ENCODE measurements at regions not wholly inside any gene's neighbourhood (a gene's known extent, or its start where the extent isn't known, plus 50 kb on each side); places are given as distances from the start of the nearest gene placed in this dataset.

GRCh38 chr5:172588380-172588779, 52.7 kb upstream of the NEURL1B start:
- DNase-seq (ENCODE audit: low read depth), result no peak

DNA sequence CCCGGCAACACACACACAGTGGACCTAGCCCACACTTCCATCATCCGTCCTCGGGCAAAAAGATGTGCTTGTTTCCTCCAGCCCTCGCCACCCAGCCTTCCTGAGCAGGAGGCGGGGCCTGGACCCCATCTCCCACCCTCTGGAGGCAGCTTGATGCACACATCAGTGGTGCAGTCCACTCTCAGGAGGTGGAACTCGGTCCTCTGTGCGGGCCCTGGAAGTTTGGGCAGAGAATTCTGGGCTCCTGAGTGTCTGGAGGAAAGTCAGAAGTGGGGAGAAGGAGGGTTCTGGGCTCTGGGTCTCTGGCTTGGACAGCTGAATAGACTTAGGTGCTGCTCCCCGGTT, 54.0 kb upstream of the NEURL1B start:
- DNase-seq (ENCODE audit: low read depth), result no peak

DNA sequence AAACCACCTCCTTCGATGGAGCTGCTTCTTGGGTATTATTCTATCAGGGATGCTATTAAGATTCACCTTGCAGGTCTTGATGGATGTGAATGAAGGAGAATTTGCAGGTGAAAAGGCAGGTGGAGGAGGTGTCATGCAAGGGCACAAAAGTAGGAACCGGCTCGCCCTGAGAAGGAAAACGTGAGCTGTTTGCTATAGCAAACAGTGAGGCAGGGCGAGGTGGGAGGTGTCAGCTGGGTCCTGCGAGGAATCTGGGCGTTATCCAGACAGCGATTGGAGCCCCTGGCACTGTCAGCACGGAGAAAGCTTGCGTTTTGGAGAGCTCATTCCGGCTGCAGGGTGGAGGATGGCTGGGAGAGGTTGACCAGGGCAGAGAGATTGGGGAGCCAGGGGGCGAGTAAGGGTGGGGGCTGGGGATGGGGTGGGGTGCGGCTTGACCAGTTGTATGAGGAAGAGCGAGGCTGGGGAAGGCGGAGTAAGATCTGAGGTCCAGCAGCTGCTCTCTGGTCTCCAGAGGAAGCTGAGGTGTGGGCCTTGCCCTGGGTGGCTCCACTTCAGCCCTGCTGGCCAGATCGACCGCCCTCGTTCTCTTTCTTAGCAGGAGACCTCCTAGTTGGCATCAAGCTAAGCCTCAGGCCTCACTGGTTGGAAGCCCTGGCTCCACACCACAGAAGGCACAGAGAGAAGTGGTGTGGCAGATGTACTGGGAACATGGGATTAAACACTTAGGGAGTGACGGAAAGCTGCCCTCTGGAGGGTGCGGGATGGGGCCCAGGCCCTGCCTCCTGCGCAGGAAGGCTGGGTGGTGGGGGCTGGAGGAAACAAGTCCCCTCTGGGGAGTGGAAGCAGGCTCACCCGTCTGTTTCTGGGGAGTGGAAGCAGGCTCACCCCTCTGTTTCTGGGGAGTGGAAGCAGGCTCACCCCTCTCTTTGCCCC, 54.7 kb upstream of the NEURL1B start:
- no peak for DNase-seq (ENCODE audit: low read depth)

GRCh38 chr5:172585114-172585513, 55.9 kb upstream of the NEURL1B start:
- no peak for DNase-seq (ENCODE audit: low read depth)

GRCh38 chr5:172584638-172585037, 56.4 kb upstream of the NEURL1B start:
- DNase-seq (ENCODE audit: low read depth), result no peak

DNA sequence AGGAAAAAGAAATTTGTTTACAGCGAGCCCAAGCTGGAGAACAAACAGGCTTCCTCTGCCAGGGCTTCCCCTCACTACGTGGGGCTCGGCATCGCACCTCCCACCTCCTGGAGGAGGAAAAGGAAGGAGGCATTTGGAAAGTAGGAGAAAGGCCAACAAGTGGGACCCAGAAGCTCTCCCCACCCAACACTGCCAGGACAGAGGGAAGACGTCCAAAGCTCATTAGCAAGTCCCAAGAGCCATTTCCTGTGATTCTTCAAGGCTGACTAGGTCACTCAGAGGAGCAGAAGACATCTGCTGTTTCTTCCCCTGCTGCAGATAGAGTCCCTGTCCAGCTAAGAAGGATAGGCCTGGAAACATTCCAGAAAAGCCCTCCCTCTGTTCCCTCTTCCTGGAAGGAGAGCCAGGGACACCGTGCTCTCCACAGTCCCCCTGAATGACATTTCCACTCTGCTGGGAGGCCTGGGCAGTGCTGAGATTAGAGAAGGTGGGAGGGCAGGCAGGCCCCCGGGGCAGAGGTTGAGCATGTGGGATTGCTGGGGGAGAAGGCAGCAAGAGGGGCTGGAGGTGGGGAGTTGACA, 57.0 kb upstream of the NEURL1B start:
- DNase-seq (ENCODE audit: low read depth), result no peak

GRCh38 chr5:172582940-172583339, 58.1 kb upstream of the NEURL1B start:
- DNase-seq (ENCODE audit: low read depth), result no peak

GRCh38 chr5:172581315-172581714, 59.7 kb upstream of the NEURL1B start:
- DNase-seq (ENCODE audit: low read depth), result no peak

DNA sequence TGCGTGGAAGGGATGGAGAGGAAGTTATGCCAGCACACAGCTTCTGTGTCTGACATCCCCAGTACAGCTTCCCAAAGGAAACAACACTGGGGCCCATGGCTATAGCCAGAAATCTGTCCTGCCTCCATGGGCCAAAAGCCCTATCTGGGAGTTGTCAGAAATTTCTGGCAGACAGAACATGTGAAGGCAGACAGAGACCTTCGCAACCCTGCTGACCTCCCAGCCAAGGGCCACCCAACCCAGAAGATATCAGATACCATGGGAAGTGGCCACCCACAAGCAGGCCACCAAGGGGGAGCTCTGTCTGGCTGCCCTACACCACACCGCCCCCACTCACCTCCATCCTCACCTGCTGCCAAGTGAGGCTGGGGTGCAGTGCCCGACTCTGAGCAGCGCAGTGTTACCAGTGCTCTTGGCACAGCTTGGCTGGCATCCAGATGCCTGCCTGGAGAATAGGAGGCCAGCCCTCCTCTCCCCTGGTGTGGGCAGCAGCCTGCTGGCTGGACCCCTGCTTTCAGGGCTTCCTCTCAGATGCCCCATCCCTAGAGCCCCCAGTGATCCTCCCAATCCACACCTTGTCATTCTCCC, 61.6 kb upstream of the NEURL1B start:
- DNase-seq (ENCODE audit: low read depth), result no peak

DNA sequence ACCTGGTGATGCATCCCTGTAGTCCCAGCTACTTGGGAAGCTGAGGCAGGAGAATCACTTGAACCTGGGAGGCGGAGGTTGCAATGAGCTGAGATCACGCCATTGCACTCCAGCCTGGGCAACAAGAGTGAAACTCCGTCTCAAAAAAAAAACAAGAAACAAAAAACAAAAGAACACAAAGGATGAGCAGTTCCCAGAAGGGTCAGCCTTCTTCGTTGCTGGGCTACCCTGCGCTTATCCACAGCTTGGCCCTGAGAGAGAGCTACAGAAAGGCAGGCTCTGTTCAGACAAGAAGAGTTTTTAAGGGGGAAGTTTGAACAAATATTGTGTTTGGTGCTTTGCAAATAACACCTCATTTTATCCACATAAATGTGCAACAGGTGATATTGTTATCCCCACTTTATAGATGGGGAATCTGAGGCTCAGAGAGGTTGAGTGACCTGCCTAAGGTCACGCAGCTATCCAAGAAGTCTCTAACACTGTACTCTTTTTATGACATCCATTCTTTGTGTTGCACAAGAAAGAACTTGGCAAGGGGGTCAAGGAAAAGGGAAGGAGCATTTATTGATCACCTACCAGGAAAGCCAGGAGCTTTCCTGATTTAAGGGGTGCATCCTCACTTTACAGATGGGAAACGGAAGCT, 63.7 kb upstream of the NEURL1B start:
- no peak for DNase-seq (ENCODE audit: low read depth)

DNA sequence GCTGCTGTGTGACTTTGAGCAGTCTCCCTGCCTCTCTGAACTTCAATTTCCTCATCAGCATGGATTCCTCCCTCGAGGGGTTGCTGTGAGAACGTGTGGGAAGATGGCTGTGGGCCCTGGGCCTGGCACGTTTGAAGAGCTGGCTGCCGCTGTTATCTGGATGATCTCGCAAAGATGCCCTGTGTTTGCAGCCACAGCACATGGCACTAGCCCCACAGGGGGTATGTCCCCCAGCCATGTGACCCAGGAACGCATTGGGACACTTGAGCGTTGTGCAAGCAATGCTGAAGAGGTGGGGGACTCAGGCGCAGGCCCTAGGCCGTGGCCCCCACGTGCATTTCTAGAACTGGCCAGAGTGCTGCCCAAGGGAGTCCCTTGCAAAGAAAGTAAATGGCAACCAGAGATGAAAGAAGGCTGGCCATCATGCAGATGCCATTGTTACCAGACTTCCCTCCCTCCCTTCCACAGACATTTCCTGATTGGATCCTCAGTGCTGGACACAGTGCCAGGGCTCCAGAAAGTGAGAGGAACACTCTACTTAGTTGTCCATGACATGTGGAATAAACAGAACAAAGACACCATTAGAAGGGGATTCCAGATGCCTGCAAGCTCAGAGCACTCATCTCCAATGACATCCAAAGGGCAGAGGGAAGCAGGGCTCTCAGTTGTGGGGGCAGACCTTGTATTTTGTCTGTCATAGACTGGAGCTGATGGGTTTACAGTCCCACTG, 65.1 kb upstream of the NEURL1B start:
- DNase-seq (ENCODE audit: low read depth), result no peak

DNA sequence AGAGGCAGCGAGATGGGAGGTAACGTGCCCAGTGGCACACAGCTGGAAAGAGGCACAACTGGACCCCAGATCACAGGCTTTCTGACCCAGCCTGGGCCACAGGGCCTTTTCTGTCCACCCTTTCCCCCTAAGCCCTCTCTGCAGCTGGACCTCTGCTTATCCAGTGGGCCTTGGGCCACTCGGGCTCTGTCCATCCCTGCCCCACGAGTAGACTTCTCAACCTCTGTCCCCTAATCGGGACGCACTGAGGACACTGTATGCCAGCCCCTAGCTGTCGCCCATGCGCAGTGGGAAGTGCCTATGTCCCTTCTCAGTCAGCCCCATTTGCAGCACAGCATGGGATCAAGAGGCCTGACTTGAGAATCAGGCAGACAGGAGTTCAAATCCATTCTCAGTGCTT, 65.6 kb upstream of the NEURL1B start:
- no peak for DNase-seq (ENCODE audit: low read depth)

DNA sequence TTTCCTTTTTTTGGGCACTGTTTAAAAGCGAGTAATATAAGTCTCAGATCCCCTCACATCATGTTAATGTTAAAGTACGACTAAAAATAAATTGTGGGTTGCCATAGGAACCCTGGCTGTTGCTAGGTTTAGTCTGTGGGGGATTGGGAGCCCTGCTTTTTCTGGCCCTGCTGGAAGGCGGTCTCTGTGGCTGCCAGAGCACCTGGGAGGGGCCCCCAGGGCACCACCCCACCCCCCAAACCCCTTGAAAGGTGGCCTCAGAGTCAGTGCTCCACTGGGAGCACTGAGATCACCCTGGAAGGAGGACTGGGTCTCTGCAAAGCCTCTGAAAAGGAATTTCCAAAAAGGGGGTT, 66.2 kb upstream of the NEURL1B start:
- DNase-seq (ENCODE audit: low read depth), result no peak

- no peak for DNase-seq (ENCODE audit: low read depth)
These were observed 66.8 kb upstream of the NEURL1B start for GRCh38 chr5:172573986-172574870.

- DNase-seq (ENCODE audit: low read depth), result no peak
These were observed 67.8 kb upstream of the NEURL1B start for GRCh38 chr5:172573120-172573882.

- no peak for DNase-seq (ENCODE audit: low read depth)
These were observed 68.6 kb upstream of the NEURL1B start for GRCh38 chr5:172572440-172572839.

- no peak for DNase-seq (ENCODE audit: low read depth)
These were observed 69.2 kb upstream of the NEURL1B start for GRCh38 chr5:172571892-172572291.

- DNase-seq (ENCODE audit: low read depth), result no peak
These were observed 69.7 kb upstream of the NEURL1B start for GRCh38 chr5:172571413-172571812.

- DNase-seq (ENCODE audit: low read depth), result no peak
These were observed 70.3 kb upstream of the NEURL1B start for GRCh38 chr5:172570594-172571334.
